A673 (cell line): ENCODE measurements at regions not wholly inside any gene's neighbourhood (a gene's known extent, or its start where the extent isn't known, plus 50 kb on each side); places are given as distances from the start of the nearest gene placed in this dataset.

Experiments
- EZH2 ChIP-seq: fragments of 200-600 bp; sonication (generic); IDR thresholded peaks from 2 replicates; pipeline ENCODE4 v1.6.1; 2017; ENCODE audit warnings: borderline replicate concordance, low read depth, mild to moderate bottlenecking, mixed read lengths, antibody characterized with exemption, low read length; ENCODE audit not compliant: poor library complexity, severe bottlenecking
- TF ChIP-seq, protein P1 (sequence below): fragments of 300-800, 200-600 bp; sonication (generic); conservative IDR thresholded peaks from 2 replicates; pipeline ENCODE4 v1.5.1; 2017; ENCODE audit warnings: low read depth, mild to moderate bottlenecking, antibody characterized with exemption, low read length, moderate library complexity, mixed read lengths

DNA sequence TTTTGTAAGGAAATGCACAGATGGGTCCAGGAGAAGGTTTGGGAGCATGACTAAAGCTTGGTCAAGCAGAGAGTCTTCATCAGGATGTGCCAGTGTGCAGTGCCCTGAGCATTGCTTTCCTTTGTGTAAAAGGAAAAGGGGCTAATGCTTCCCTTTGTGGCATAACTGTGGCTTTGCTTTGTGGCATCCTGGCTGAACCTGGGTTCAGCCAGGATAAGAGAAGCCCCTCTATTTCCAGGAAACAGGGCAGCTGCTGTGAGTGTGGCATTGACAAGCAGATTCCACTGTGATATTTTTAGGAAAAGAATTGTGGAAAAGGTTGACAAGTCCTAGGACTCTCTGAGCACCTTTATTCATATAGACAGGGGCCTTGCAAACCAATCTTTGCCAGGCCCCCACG, 193.4 kb upstream of the CXCL12 start:
- TF ChIP-seq, protein P1, sequence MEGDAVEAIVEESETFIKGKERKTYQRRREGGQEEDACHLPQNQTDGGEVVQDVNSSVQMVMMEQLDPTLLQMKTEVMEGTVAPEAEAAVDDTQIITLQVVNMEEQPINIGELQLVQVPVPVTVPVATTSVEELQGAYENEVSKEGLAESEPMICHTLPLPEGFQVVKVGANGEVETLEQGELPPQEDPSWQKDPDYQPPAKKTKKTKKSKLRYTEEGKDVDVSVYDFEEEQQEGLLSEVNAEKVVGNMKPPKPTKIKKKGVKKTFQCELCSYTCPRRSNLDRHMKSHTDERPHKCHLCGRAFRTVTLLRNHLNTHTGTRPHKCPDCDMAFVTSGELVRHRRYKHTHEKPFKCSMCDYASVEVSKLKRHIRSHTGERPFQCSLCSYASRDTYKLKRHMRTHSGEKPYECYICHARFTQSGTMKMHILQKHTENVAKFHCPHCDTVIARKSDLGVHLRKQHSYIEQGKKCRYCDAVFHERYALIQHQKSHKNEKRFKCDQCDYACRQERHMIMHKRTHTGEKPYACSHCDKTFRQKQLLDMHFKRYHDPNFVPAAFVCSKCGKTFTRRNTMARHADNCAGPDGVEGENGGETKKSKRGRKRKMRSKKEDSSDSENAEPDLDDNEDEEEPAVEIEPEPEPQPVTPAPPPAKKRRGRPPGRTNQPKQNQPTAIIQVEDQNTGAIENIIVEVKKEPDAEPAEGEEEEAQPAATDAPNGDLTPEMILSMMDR, result no peak
- no peak for TF ChIP-seq EZH2
